ENCODE measurements at regions not wholly inside any gene's neighbourhood (a gene's known extent, or its start where the extent isn't known, plus 50 kb on each side); places are given as distances from the start of the nearest gene placed in this dataset.

DNA sequence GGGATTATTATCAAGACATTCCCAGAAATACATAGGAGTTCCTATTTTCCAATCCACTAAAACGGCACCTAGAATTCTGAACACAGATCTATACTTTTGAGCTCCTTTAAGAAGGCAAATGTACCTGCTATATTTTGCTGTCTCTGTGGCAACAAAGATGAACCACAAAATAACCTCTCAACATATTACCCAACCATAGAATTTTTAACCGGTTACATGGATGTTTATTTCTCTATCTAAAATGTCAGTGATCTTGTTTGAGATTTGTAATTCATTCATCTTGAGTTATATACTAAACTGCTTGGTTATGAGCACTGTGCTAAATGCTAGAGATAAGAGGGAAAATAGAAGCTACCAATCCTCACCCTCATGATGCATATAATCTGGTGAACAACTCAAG is 117.5 kb upstream of the HMGCLL1 start:
- DNase-seq (ENCODE audit: low read depth, low spot score) = no peak

DNA sequence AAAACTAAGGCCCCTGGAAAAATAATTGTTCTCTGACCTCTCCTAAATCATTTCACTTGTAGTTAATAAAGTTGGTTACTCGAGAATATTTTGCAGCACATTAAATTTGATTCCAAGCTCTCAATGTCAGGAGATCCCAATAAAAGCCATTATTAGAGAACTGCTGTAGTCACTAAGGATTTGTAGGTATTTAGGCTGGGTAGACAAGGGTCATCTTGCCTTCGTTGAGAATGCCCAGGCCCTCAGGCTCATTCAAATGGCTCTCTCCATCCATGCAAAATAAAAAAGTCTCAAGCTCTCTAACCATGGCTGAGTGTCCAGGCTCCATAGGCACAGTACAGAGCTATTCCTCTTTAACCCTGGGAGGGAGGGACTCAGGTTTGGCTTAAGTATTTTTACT is 117.0 kb upstream of the HMGCLL1 start:
- DNase-seq (ENCODE audit: low read depth, low spot score) = no peak

DNA sequence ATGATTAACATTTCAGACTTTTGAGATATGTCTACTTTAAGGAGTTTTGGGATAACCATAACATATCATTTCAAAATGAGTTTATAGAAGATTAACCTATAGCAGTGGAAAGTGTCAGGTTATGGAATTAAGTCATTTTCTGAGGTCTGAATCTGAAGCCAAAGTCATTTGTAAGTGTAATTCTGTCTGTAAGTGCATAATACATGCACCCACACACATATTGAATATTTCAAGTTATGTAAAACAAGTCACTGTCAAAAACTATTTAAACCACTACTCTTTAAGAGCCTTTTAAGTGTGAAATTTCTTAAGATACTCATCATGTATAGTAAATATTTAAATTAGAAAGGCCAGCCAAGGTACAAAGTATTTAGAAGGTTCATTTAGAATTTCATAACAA is 115.8 kb upstream of the HMGCLL1 start:
- no peak for DNase-seq (ENCODE audit: low read depth, low spot score)

DNA sequence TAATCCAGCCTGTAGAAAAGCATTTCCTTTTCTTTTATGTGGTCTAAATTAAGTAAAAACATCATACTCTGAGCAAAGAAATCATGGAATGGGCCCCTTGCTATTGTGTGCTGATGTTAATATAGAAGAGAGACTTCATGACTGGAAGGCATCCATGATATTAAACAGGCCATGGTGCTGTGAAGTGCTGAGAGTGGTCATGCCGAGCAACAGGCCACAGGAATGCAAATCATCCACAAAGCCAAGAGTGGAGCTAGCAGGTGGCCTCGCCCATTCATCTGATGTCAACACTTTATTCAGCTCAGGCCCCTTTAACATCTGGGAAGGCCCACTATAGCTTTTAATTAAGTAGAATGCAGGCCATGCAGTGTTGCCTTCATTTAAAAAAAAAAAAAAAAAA is 115.2 kb upstream of the HMGCLL1 start:
- peak; percentile 69 for DNase-seq (ENCODE audit: low read depth, low spot score)

DNA sequence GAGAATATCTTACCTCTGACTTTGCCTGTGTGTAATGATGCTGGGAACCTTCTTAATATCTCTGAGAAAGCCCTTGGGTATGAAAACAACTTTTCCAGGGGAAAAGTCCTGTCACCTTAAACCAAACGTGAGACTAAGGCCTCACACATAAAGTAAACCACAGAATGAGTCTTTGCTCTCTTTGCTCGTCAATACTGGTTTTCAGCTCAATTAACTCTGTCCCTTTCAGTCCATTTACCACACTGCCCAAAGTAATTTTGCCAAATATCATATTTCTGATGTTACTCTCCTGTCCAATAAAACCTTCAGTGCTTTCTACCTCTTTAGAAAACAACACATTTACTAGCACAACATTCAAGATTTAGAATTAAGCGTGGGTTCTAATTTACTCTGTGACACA is 100.5 kb upstream of the HMGCLL1 start:
- no peak for DNase-seq (ENCODE audit: low read depth, low spot score)

DNA sequence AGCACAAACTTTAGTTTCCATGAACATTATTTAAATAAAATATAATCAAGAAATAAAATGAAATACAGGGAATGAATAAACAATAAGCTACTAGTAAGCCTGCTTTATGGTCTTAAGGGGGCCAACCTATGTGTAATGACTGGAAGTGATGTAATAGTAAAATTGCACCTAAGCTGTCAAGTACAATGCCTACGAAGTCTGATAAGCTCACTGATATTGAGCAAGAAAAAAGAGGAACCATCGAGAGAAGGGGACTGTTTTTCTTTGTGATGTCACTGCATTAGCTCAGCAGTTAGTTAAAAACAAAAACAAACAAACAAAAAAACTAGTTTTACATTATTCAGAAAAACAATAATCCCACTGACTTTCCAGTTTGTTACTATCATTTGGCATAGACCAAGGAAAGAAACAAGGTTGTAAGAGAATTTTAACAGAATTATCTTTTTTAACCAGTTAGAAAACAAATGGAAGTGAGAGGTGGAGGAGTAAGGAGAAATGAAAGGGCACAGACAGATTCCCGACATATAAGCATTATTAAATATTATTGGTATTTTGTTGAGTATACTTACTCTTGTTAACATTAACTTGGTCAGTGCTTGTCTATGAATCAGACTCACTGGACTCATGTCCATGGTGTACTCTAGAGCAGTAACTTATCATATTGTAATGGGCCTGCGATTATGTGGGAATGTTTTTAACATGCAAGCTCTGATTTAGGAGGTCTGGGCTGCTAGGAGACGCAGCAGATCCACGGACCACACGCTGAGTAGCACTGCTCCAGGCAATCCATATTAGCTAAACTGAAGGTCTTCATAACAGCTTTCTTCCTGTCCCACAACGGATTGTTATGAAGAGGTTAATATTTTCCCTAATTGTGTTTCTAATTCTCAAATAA is 99.6 kb upstream of the HMGCLL1 start:
- DNase-seq (ENCODE audit: low read depth, low spot score) = no peak

DNA sequence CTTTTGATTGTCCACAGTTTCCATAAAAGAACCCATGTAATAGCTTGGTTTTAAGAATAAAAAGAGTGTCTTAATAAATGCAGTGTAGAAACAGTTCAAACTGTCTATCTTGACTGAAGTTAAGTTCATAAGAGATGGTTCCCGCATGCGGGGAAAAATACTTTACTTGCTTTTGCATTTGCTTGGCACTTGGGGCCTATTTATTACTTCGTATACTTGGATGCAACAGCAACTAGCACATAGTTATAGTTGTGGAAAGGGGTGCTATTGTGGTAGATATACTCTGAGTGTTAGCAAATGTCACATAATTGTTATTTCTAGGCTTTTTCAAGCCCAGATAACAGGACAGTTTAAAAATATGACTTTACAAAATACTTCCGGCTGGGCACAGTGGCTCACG is 97.7 kb upstream of the HMGCLL1 start:
- no peak for DNase-seq (ENCODE audit: low read depth, low spot score)

DNA sequence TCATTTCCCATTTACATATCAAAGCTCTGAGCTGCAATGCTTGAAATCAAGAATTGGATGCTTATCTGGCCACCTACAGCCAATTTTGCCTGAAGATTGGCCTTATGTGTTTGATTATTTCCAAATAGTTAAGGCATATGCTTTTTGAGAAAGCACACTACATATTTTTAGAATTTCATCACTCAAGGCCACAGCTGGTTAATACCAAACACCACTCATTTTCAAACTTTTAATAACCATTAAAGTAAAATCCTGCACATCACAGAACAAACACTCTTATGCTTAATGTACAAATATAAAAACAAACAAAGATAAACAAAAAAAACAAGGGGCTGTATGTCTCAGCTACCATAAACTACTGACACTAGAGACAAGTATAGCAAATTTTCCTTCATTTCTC is 96.9 kb upstream of the HMGCLL1 start:
- no peak for DNase-seq (ENCODE audit: low read depth, low spot score)

DNA sequence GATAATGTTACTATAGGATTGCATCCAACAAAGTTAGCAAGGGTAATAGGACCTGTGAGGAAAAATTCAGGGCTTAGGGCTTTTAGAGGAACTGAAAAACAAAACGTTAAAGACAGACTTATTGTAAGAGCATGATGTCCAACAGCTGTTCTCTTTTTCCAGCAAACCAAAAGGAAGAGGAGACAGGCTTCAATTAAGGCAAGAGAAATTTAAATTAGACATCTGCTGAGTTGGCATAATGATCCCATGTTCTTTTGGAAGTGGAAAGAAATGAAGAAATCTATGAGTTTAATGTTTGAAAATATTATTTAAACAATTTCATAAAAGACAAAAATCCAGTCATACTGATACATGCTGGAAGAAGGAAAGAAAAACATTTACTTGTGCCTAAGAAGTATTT is 95.7 kb upstream of the HMGCLL1 start:
- DNase-seq (ENCODE audit: low read depth, low spot score) = no peak

DNA sequence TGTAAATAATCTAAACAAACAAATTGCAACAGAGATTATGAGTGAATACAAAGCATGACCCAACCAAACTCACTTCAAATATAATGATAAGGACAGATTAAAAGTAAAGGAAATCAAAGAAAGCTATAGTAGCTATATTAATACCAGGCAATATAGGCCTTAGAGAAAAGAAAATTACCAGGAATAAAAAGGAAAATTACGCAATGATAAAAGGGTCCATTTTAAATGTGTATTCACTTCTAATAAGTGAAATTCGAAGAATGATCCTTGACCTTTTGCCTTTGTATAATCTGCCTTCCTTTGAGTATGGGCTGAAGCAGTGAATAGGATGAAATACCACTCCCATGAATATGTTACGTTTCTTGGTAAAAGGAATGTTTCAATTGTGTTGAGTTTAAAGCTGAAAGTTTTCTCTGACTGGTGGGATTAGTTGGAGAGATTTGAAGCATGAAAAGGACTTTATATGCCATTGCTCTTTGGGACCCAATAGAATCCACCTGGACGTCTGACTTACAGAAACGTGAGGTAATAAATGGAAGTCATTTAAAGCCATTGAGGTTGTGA is 91.9 kb upstream of the HMGCLL1 start:
- DNase-seq (ENCODE audit: low read depth, low spot score) = no peak

DNA sequence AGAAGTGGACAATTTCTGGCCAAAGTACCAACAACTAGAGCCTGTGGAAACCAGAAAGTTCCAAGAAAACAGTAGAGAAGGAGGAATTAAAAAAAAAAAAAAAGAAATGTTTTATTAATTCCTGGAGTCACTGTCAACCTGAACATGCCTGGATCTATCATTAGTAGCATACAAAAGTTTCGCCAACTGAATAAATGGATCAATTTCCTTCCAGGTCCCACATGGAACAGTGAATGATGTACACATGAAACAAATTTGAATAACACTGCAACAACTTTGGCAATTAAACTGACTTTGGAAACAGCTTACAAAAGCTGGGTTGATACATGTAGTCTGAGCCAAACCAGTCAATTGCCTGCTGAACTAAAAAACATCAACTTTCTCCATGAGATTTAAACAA is 90.0 kb upstream of the HMGCLL1 start:
- no peak for DNase-seq (ENCODE audit: low read depth, low spot score)

DNA sequence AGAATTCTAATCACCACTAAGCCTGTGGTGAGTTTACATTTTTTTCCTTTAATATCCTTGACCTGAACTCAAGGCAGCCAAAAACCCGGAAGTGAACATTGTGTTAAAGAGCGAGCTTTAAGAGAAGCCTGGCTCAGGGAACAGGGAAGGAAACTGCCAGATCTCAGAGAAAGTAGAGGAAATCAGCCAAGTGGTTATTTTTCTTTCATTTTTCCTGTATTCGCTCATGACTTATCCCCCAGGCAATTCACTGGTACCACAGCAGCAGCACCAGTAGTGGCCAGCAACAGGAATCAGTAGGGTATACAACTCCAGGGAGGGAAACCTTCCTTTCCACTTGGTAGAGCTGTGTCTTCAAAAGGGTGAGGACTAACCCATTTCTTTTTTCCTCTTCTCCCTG is 89.6 kb upstream of the HMGCLL1 start:
- no peak for DNase-seq (ENCODE audit: low read depth, low spot score)

DNA sequence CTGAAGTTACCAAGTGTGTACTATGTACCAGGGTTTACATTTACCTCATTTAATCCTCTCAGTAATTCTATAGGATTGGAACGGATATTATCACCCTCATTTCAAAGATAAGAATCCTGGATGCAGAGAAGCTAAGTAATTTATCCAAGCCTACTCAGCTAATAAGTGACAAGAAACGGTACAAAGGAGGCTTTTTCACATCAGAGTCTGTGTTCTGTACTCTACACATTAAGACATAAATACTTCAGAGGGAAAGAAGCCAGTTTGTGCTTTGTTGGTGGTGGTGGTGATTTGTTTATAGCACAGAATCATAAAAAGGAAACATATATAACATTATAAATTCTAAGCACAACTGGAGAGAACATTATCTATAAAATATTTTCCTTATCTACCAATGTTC is 88.3 kb upstream of the HMGCLL1 start:
- no peak for DNase-seq (ENCODE audit: low read depth, low spot score)

DNA sequence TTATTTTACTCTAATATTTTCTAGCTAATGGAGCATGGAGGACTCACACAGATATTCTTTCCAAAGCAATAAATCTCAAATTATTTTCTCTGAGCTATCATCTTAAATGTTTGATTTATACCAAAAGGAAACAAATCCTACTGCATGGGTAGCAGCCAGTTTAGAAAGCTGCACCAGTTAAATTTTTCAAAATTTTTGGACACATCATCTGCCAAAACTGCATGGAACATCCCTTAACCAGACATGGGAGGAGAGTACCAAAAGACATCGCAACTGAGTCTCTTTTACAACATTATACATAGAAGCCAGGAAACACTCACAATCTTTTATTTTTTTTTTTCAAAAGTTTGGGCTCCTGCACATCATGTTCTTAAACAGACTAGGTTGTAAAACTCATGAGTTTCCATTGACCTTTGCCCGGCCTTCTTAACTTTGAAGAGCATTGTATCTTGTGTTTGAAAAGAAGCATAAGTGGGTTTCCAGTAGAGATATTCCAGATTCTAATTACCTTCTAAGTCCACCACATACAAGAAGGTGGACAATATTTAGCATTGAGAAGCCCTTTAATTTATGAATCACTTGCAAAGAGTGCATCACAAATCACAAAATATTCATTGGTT is 87.7 kb upstream of the HMGCLL1 start:
- no peak for DNase-seq (ENCODE audit: low read depth, low spot score)

DNA sequence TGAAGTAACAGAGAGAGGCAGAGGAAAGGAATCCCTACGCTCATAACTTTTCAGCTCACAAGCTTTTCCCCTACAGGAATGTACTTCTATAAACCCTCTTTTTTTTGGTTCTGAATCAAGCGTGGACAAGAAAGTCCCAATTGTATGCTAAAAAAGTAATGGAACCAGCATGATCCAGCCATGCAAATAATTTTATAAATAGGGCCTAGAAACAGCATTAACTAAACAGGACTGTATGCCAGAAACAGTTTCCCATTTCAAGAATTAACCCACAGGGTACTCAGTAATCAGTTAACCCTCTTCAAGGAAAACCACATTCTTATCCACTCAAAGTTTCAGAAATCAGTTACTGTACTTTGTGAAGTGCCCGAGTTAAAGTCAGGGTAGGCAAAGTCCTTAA is 87.0 kb upstream of the HMGCLL1 start:
- no peak for DNase-seq (ENCODE audit: low read depth, low spot score)

DNA sequence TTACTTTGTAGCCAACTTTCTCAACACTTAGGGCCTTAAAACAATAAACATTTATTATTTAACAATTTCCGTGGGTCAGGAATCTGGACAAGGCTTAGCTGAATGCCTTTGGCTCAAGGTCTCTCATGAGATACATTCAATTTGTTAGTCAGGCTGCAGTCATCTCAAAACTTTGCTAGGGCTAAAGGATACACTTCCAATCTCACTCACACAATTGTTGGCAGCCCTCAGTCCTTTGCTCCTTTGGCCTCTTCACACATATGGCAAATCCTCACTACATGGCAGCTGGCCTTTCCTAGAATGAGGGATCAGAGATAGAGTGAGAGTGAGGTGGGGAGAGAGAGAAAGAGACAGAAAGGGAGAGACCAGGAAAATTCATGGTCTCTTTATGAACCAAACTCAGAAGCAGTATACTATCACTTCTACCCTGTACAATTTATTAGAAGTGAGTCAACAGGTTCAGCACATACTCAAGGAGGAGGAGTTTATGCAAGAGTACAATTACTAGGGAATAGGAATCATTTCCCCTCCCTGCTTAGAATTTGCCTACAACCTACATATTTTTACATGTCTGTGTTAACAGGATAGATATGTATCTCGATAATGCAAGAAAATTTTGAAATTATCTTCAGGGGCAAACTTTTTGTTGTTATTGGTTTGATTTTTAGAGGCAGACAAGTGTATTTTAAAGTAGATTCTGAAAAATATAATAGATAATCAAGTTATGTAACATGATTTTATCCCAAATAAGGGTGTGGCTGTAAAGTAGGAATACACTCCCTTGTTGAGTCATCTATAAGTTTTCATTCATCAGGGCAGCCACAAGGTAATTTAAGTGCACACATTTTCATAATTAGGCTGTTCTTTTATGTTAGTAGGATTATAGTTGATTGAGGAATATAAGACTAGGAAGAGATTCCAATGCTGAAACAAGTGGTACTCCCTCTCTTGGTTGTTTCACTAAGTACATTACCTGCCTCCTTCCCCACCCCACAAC is 85.9 kb upstream of the HMGCLL1 start:
- no peak for DNase-seq (ENCODE audit: low read depth, low spot score)

DNA sequence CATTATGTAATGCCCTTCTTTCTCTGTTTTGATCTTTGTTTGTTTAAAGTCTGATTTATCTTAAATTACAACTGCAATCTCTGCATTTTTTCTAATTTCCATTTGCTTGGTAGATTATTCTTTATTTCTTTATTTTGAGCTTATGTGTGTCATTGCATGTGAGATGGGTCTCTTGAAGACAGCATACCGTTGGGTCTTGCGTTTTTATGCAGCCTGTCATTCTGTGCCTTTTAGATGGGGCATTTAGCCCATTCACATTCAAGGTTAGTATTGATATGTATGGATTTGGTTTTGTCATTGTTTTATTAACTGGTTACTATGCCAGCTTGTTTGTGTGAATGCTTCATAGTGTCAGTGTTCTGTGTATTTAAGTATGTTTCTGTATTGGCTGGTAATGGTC is 84.9 kb upstream of the HMGCLL1 start:
- no peak for DNase-seq (ENCODE audit: low read depth, low spot score)

DNA sequence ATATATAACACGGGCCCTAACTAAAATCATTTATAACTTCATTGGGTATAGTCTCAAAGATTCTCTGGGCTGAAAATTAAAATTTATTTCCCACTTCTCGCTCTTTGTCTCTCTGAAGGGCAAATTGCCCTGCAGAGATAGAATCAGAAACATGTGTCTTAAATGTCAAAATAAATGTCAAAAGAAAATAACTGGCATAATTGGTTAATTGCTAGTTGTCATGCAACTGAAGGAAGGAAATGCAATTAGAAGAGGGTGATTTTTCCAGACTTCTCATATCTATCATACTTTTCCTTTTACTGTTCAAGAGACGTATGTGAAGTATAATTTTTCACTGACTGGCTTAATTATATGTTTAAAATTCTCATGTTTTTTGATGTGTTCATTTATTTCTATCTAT is 80.3 kb upstream of the HMGCLL1 start:
- DNase-seq (ENCODE audit: low read depth, low spot score) = no peak

DNA sequence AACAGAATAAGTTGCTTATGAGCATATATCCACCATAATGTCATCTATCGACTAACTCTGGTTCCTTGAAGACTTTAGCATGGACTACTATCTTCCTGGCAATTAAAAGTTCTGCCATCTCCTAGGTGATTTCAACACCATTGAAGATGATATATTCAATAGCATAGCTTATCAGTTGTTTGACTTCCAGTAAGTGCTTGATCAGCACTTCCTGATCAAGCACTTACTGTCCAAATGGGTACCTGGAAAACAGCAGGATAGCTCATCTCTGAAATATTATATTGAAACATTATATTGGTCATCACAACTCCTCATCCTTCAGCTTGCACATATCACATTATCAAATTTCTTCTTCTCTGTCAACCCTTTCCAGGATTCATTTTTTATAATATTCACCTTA is 75.5 kb upstream of the HMGCLL1 start:
- DNase-seq (ENCODE audit: low read depth, low spot score) = no peak

DNA sequence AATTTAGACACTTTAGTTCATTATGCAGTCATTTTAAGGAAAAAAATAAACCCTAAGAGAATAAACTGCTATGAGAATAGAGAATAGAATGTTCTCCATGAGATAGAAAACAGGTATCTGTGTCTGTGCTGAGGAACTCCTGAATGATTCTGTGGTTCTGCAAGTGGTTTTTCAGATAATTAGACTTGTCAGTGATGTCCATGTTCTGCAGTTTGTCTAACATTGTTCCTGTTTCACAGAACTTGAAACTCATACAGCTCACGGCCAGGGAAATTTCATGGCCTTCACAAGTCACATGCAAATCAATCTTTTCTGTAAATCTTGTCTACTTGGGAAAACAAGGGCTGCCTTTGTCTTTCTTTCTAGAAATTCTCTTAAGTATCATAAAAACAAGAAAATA is 73.4 kb upstream of the HMGCLL1 start:
- no peak for DNase-seq (ENCODE audit: low read depth, low spot score)

DNA sequence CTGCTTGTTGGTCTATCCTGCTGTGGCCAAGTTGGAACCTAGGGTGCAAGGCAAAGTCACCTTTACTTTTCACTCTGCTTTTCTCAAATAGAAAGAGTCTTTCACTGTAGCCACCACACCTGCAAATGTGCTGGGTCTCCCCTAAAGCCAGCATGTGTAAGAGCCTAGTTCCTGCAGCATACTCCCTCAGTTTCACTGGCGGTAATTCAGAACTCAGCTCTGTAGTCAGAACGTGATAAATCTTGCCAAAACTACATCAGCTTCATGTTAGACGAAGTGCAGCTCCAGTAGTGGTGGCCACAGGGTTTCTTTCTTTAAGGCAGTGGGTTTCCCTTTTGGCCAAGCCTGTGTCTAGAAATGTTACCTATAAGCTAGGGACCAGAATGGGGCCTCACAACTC is 72.0 kb upstream of the HMGCLL1 start:
- DNase-seq (ENCODE audit: low read depth, low spot score) = no peak

DNA sequence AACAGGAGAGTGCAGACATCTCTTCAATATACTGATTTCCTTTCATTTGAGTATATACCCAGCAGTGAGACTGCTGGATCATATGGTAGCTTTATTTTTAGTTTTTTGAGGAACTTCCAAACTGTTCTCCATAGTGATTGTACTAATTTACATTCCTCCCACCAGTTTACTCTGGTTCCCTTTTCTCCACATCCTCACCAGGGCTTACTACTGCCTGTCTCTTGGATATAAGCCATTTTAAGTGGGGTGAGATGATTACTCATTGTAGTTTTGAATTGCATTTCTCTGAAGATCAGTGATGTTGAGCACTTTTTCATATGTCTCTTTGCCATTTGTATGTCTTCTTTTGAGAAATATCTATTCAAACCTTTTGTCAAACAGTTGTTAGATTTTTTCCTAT is 64.9 kb upstream of the HMGCLL1 start:
- DNase-seq (ENCODE audit: low read depth, low spot score) = no peak

Data from iPS DF 19.7 (cell line).